A172 (cell line): ENCODE measurements at regions not wholly inside any gene's neighbourhood (a gene's known extent, or its start where the extent isn't known, plus 50 kb on each side); places are given as distances from the start of the nearest gene placed in this dataset.
A peak's percentile ranks its signal among the peaks of the same experiment; 100 is the strongest.

ENCODE experiments used
- DNase-seq: peaks from one replicate; pipeline ENCODE4 v3.0.0-alpha.2; 2015; ENCODE audit warnings: low spot score

DNA sequence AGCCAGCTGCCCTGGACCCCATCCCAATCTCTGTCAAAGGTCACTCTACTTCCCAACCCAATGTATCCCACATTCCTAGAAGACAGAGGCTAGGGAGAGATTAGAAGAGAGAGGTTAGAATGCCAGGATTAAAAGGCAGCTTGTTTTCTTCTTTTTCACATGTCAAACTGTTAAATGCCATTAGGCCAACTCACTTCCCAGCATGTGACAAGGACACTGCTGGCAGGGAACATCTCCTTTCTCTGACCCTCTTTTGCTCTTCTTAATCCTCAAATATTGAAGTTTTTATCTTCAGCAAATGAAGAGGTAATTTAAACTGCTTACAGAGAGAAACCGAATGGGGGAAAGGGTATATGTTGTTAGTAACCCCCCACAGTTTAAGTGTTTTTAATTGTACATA lies 89.1 kb downstream of the BBS10 start:
- DNase-seq = peak; percentile 32

- DNase-seq = no peak
Measured at GRCh38 chr12:76256904-76257303, 91.3 kb downstream of the BBS10 start.

DNA sequence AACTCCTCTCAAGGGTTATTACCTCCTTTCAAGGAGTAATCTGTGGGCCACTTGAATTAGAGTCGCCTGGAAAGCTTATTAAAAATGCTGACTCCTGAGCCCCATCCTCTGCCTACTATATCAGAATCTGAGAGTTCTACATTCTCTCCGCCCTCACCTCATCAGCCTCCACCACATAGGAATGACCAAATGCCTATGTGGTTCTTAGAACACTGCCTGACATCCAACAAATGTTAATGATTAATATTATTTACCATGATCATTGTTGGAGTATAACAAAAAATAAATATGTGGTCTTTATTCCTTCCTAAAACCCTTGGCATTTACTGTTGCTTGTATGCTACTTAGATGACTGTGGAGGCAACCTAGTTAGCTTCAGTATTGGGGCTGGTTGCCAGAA lies 91.9 kb downstream of the BBS10 start:
- DNase-seq = no peak

GRCh38 chr12:76255692-76256091 lies 92.5 kb downstream of the BBS10 start:
- no peak for DNase-seq

GRCh38 chr12:76255281-76255680 lies 92.9 kb downstream of the BBS10 start:
- DNase-seq = no peak

DNA sequence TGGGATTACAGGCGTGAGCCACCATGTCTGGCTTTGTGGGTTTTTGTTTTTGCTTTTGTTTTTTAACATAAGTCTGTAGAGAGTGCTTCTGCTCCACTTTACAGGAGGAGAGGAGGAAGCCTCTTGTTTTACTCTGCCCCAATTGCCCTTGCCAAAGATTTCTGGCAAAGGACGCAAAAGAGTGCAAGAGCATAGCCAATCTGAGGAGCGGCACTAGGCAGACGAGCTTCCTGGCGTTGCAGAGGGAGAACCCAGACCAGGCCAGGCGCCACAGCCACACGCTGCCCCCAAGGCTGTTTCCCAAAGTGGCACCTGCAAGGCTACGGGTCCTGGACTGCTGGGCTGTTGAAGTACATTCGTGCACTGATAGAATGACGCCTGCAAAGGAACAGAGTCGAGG lies 96.2 kb downstream of the BBS10 start:
- DNase-seq = no peak

DNA sequence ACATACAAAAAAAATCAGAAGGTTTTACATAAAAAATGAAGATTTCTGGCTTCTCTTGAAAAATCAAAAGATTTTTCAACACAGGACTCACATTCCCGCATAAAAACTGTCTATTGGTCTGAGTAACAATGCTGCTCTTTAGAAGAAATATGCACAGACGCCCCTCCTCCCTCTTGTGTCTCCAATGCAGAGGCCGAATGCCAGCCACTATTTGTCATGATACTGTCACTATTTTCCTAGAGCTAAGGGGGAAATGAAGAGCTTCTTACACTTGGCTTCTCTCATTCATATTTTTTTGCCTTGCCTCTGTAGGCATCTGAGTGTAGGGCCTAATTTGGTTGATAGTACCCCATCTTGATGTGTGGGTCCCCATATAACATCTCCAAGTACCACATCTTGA lies 98.0 kb downstream of the BBS10 start:
- peak; percentile 57 for DNase-seq

GRCh38 chr12:76249501-76249900 lies 98.7 kb downstream of the BBS10 start:
- no peak for DNase-seq

DNA sequence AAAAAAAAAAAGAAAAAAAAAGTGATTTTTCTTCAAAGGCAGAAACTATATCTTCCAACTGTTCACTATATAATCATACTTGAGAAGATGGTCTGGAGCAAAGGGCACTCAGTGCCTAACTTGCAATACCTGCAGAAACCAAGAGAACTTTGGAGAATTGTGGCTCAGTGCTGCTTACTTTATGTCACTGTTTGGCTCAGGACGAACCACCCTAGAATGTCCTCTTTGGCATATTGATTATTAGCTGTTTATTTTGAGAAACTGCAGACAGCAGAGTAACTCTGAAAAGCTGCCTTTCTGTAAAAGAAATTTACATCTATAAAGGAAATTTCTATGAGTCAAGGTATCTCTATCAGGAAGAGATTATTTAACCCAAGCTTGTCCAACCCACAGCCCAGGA lies 100.2 kb downstream of the BBS10 start:
- DNase-seq = no peak

GRCh38 chr12:76247026-76247646 lies 101.1 kb downstream of the BBS10 start:
- no peak for DNase-seq

- DNase-seq = no peak
Measured at GRCh38 chr12:76246611-76247010, 101.6 kb downstream of the BBS10 start.

DNA sequence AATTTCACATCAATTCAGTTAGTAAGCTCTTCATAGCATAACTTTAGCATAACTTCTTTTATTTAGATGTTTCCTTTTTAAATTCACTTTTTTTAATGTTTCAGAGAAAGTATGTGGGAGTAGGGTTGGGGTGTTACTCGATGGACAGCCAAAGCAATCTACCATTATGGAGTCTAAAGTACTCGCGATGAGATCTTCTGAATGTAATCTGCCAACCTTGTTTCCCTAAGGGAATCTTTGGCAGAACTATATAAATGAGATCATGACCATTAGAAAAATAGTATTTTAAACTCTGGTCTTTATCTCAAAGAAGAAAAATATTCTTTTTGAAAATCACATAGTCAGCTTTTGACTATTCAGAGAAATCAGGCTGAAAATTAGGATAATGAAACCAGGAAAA lies 103.9 kb downstream of the BBS10 start:
- no peak for DNase-seq

GRCh38 chr12:76242813-76243550 lies 105.2 kb downstream of the BBS10 start:
- no peak for DNase-seq

DNA sequence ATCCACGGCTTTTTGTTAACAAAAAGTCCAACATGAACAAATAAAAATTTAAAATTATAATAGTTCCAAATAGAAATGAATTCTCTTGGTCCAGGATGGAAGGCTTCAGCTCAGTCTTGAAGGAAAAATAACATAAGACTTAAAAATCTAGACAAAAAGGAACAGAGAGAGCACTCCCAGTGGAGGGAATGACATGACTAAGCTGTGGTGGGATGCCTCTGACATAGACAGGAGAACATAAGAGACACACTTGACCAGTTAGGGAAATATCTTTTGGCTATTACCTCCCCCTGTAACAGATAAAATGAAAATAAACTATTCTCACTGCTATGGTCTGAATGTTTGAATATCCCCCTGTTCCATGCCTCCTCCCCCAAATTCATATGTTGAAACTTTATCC lies 106.8 kb downstream of the BBS10 start:
- DNase-seq = no peak

DNA sequence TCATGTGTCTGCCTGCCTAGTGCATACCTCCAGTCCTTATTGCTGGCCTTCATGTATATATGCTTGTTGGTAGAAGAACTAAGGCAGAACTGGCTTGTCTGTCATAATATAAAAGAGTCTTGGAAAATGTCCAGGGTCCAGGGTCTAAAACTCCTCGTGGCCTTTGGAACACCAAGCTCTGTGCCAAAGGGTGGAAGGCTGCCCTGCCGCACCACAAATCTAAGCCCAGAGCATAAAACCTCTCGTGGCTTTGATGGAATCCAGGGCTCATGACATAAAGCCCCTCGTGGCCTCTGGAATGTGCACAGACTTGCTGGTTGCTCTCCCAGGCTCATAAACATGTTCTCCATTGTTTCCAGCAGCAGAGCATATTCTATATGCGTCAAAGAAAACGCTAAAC lies 107.9 kb downstream of the BBS10 start:
- no peak for DNase-seq

DNA sequence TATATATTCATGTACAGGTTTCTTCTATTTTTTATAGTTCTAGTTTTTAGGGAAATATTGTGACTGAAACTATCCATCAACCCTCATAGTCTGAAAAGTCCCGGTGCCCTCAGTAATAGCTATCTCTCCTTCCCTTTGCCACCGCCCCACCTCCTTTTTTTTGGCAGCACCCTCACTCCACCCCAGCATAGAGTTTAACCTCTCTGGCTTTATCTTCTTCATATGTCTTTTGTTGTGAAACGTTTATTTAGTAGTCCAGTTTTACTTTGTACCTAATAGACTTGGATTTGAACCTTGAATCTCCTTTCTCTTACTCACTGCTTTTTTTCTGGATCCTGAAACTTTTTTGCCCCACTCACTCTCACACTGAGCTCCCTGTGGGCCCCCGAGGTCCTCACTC lies 109.5 kb downstream of the BBS10 start:
- no peak for DNase-seq

DNA sequence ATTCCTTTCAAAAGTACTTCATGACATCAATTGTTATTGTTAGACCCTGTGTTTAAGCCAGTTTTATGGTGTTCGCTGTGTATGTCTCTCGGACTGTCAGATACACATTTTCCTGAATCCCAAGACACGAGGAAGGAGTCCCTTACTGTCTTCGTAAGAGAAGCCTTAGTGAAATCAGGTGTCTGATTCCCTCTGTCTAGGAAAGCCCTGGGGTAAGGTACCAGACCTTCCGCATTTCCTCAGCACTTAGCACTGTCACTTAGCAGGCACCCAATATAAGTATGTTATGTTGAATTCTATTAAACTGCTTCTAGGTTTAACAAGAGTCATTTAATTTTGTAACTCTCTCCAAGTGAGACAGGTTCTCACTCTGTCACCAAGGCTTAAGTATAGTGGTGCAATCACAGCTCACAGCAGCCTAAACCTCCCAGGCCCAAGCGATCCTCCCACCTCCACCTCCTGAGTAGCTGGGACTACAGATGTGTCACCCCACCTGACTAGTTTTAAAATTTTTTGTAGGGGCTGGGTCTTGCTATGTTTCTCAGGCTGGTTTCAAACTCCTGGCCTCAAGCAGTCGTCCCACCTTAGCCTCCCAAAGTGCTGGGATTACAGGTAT lies 111.0 kb downstream of the BBS10 start:
- no peak for DNase-seq

- peak; percentile 79 for DNase-seq
Measured at GRCh38 chr12:76236640-76237039, 111.6 kb downstream of the BBS10 start.

DNA sequence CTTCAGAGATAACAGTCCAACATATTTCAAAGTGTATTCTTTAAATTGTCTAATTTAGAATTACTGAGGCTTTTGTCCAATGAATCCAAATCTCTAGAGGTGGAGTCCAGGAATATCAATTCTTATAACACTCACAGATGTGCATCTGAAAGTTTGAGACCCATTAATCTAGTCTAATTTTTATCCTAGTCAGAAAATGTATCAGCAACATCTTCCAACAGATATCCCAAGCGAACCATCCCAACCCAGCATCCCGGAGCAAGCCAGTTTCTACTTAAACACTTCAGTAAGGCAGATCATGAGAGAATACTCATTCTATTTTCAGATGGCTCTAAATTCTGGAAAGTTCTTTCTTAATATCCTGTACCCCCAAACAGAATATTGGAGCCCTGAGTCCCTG lies 113.5 kb downstream of the BBS10 start:
- no peak for DNase-seq

GRCh38 chr12:76232013-76232412 lies 116.2 kb downstream of the BBS10 start:
- no peak for DNase-seq

DNA sequence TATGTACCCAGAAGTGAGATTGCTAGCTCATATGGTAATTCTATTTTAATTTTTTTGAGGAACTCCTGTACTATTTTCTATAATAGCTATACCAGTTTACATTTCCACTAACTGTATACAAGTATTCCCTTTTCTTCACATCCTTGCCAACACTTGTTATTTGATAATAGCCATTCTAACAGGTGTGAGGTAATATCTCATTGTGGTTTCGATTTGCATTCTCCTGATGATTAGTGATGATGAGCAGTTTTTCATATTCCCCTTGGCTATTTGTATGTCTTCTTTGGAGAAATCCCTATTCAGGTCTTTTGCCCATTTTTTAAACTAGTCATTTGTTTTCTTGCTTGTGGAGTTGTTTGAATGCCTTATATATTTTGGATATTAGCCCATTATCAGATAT lies 121.3 kb downstream of the BBS10 start:
- DNase-seq = no peak

GRCh38 chr12:76226397-76226796 lies 121.8 kb downstream of the BBS10 start:
- peak; percentile 13 for DNase-seq

- DNase-seq = no peak
Measured at GRCh38 chr12:76223869-76224268, 124.3 kb downstream of the BBS10 start.
